ENCODE measurements at regions not wholly inside any gene's neighbourhood (a gene's known extent, or its start where the extent isn't known, plus 50 kb on each side); places are given as distances from the start of the nearest gene placed in this dataset.
"Not testable (repeated sequence)": the region's sequence is repeated elsewhere in the genome, so short reads cannot be mapped to it uniquely, and the experiment has no call there.

GRCh38 chr12:65673156-65673690, 151.1 kb upstream of the HMGA2 start:
- Mint-ChIP-seq H3K27me3 (peaks cover 38% of the 10 kb centered on the region), H3K36me3 (ENCODE audit: low read depth) (no peaks in the 10 kb centered on the region), H3K4me1 (ENCODE audit: low read depth) (peaks cover 21% of the 10 kb centered on the region), H3K9me3 (peaks cover 3% of the 10 kb centered on the region), H3K27ac (no peak overlapping the region), H3K4me3 (no peak overlapping the region)
- no peak for DNase-seq

DNA sequence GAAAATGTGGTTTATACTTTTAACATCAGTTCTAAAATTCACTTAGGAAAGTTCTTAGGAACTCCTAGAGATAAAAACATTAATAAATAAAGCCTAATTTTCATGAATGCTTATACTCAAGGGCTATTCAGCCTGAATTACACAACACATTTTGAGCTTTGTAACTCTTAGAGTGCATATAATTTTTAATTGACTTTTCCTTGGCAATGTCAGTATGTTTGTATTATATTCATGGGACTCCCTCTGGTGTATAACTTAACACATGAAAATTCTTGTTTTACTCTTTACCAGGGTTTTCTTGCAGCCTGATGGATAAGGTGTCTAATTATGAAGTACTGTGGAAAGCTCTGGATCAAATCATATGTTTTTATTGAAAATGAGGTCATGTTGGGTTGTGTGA, 150.6 kb upstream of the HMGA2 start:
- DNase-seq = no peak
- H3K27me3 Mint-ChIP-seq = peaks cover 37% of the 10 kb centered on the region
- H3K9me3 Mint-ChIP-seq = peaks cover 5% of the 10 kb centered on the region
- no peak overlapping the region for H3K27ac Mint-ChIP-seq
- peaks cover 21% of the 10 kb centered on the region for H3K4me1 Mint-ChIP-seq (ENCODE audit: low read depth)
- H3K4me3 Mint-ChIP-seq = no peak overlapping the region
- no peaks in the 10 kb centered on the region for H3K36me3 Mint-ChIP-seq (ENCODE audit: low read depth)

- Mint-ChIP-seq H3K9me3 (peaks cover 5% of the 10 kb centered on the region), H3K4me3 (no peak overlapping the region), H3K27ac (no peak overlapping the region), H3K4me1 (ENCODE audit: low read depth) (peaks cover 11% of the 10 kb centered on the region), H3K27me3 (peaks cover 33% of the 10 kb centered on the region), H3K36me3 (ENCODE audit: low read depth) (no peaks in the 10 kb centered on the region)
- DNase-seq = no peak
These were observed 149.1 kb upstream of the HMGA2 start for GRCh38 chr12:65675141-65675621.

- H3K27me3 Mint-ChIP-seq = peaks cover 27% of the 10 kb centered on the region
- H3K9me3 Mint-ChIP-seq; H3K36me3 Mint-ChIP-seq (ENCODE audit: low read depth); H3K27ac Mint-ChIP-seq; DNase-seq; H3K4me1 Mint-ChIP-seq (ENCODE audit: low read depth); H3K4me3 Mint-ChIP-seq: not testable (repeated sequence)
These were observed 146.1 kb upstream of the HMGA2 start for GRCh38 chr12:65678172-65678571.

DNA sequence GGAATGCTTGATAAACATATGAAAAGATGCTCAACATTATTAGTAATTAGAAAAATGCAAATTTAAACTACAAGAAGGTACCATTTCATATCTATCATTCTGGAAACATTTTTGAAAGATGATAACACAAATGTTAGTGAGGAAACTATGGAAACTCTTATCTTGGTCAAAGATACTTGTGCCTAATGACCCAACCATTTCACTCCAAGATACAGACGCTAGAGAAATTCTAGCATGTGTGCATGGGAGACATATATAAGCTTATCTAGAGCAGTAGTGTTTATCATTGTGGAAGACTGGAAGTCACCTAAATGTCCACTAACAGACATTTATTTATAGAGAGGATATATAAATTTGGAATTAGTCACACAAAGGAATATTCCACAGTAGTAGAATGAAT, 143.1 kb upstream of the HMGA2 start:
- Mint-ChIP-seq H3K36me3 (ENCODE audit: low read depth) (no peaks in the 10 kb centered on the region), H3K27ac (no peak overlapping the region), H3K9me3 (peaks cover 5% of the 10 kb centered on the region), H3K4me3 (no peak overlapping the region), H3K27me3 (peaks cover 18% of the 10 kb centered on the region), H3K4me1 (ENCODE audit: low read depth) (no peaks in the 10 kb centered on the region)
- no peak for DNase-seq

DNA sequence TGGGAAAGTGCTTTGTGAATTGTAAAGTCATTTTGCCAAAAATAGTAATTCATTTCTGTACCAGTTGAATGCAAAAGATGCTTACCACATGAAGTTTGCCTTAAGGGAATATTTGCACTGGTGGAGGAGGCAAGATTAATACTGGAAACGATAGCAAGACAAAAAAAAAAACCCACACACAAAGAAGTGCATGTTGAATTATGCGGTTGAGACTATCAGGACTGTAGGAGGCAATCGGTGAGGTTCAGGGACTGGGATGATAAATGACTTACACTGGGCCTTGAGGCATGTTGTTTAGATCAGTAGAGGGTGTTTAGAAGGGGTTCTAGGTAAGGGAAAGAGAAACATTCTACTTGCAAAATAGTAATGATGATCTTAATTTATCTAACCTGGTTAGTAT, 142.2 kb upstream of the HMGA2 start:
- H3K4me3 Mint-ChIP-seq = no peak overlapping the region
- DNase-seq = no peak
- no peak overlapping the region for H3K27ac Mint-ChIP-seq
- peaks cover 15% of the 10 kb centered on the region for H3K27me3 Mint-ChIP-seq
- H3K36me3 Mint-ChIP-seq (ENCODE audit: low read depth) = no peaks in the 10 kb centered on the region
- H3K4me1 Mint-ChIP-seq (ENCODE audit: low read depth) = no peaks in the 10 kb centered on the region
- peaks cover 5% of the 10 kb centered on the region for H3K9me3 Mint-ChIP-seq

- H3K27me3 Mint-ChIP-seq = peaks cover 7% of the 10 kb centered on the region
- H3K4me3 Mint-ChIP-seq = no peak overlapping the region
- H3K27ac Mint-ChIP-seq = no peak overlapping the region
- no peaks in the 10 kb centered on the region for H3K9me3 Mint-ChIP-seq
- no peaks in the 10 kb centered on the region for H3K36me3 Mint-ChIP-seq (ENCODE audit: low read depth)
- no peak for DNase-seq
- H3K4me1 Mint-ChIP-seq (ENCODE audit: low read depth) = no peaks in the 10 kb centered on the region
These were observed 139.4 kb upstream of the HMGA2 start for GRCh38 chr12:65684906-65685305.

GRCh38 chr12:65685514-65685913, 138.8 kb upstream of the HMGA2 start:
- peaks cover 7% of the 10 kb centered on the region for H3K27me3 Mint-ChIP-seq
- no peaks in the 10 kb centered on the region for H3K9me3 Mint-ChIP-seq
- H3K36me3 Mint-ChIP-seq (ENCODE audit: low read depth) = no peaks in the 10 kb centered on the region
- no peak for DNase-seq
- H3K4me1 Mint-ChIP-seq (ENCODE audit: low read depth) = no peaks in the 10 kb centered on the region
- H3K27ac Mint-ChIP-seq = no peak overlapping the region
- H3K4me3 Mint-ChIP-seq = no peak overlapping the region

GRCh38 chr12:65689508-65689907, 134.8 kb upstream of the HMGA2 start:
- no peaks in the 10 kb centered on the region for H3K4me1 Mint-ChIP-seq (ENCODE audit: low read depth)
- peaks cover 8% of the 10 kb centered on the region for H3K27me3 Mint-ChIP-seq
- DNase-seq = no peak
- H3K9me3 Mint-ChIP-seq = no peaks in the 10 kb centered on the region
- H3K36me3 Mint-ChIP-seq (ENCODE audit: low read depth) = no peaks in the 10 kb centered on the region
- no peak overlapping the region for H3K27ac Mint-ChIP-seq
- no peak overlapping the region for H3K4me3 Mint-ChIP-seq

GRCh38 chr12:65690477-65690876, 133.8 kb upstream of the HMGA2 start:
- H3K27me3 Mint-ChIP-seq = peaks cover 8% of the 10 kb centered on the region
- no peak overlapping the region for H3K4me3 Mint-ChIP-seq
- H3K27ac Mint-ChIP-seq = no peak overlapping the region
- H3K36me3 Mint-ChIP-seq (ENCODE audit: low read depth) = no peaks in the 10 kb centered on the region
- DNase-seq = no peak
- H3K9me3 Mint-ChIP-seq = no peaks in the 10 kb centered on the region
- no peaks in the 10 kb centered on the region for H3K4me1 Mint-ChIP-seq (ENCODE audit: low read depth)

GRCh38 chr12:65694130-65694529, 130.2 kb upstream of the HMGA2 start:
- H3K4me1 Mint-ChIP-seq (ENCODE audit: low read depth) = no peaks in the 10 kb centered on the region
- H3K9me3 Mint-ChIP-seq = no peaks in the 10 kb centered on the region
- H3K27me3 Mint-ChIP-seq = peaks cover 10% of the 10 kb centered on the region
- no peak overlapping the region for H3K27ac Mint-ChIP-seq
- no peak overlapping the region for H3K4me3 Mint-ChIP-seq
- DNase-seq = no peak
- no peaks in the 10 kb centered on the region for H3K36me3 Mint-ChIP-seq (ENCODE audit: low read depth)

- DNase-seq = no peak
These were observed 129.0 kb upstream of the HMGA2 start for GRCh38 chr12:65695113-65695865.

GRCh38 chr12:65696227-65696626, 128.1 kb upstream of the HMGA2 start:
- H3K4me3 Mint-ChIP-seq = no peak overlapping the region
- no peaks in the 10 kb centered on the region for H3K36me3 Mint-ChIP-seq (ENCODE audit: low read depth)
- DNase-seq = no peak
- no peak overlapping the region for H3K27ac Mint-ChIP-seq
- no peaks in the 10 kb centered on the region for H3K9me3 Mint-ChIP-seq
- peaks cover 6% of the 10 kb centered on the region for H3K27me3 Mint-ChIP-seq
- H3K4me1 Mint-ChIP-seq (ENCODE audit: low read depth) = no peaks in the 10 kb centered on the region

More at GRCh38 chr12:65695113-65695865, 129.0 kb upstream of the HMGA2 start:
- no peaks in the 10 kb centered on the region for H3K36me3 Mint-ChIP-seq (ENCODE audit: low read depth)
- H3K27ac Mint-ChIP-seq = no peak overlapping the region
- no peaks in the 10 kb centered on the region for H3K9me3 Mint-ChIP-seq
- H3K27me3 Mint-ChIP-seq = peaks cover 10% of the 10 kb centered on the region
- H3K4me1 Mint-ChIP-seq (ENCODE audit: low read depth) = no peaks in the 10 kb centered on the region
- H3K4me3 Mint-ChIP-seq = no peak overlapping the region

DNA sequence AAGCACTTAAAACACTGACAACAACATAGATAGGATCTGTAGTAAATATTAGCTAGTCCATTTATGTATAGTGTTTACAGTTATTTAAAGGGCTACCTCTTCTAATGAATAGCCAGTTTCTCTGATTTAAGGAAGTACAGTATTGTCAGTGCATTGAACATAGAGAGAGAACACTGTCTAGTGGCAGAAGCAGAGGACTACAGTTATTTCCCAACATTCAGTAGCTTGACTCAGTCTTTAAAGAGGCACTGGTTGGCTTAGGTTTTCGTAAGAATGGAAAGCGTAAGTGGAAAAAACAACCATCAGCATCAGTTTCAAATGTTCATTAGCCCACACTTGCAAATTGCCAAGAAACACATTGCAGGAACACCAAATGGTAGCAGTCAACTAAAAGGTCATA, 125.0 kb upstream of the HMGA2 start:
- peaks cover 9% of the 10 kb centered on the region for H3K27me3 Mint-ChIP-seq
- H3K27ac Mint-ChIP-seq = no peak overlapping the region
- H3K4me1 Mint-ChIP-seq (ENCODE audit: low read depth) = no peaks in the 10 kb centered on the region
- H3K36me3 Mint-ChIP-seq (ENCODE audit: low read depth) = no peaks in the 10 kb centered on the region
- no peaks in the 10 kb centered on the region for H3K9me3 Mint-ChIP-seq
- DNase-seq = no peak
- H3K4me3 Mint-ChIP-seq = no peak overlapping the region

GRCh38 chr12:65703176-65703575, 121.1 kb upstream of the HMGA2 start:
- Mint-ChIP-seq H3K36me3 (ENCODE audit: low read depth) (no peaks in the 10 kb centered on the region), H3K9me3 (peaks cover 23% of the 10 kb centered on the region), H3K4me1 (ENCODE audit: low read depth) (no peaks in the 10 kb centered on the region), H3K4me3 (no peak overlapping the region), H3K27ac (no peak overlapping the region), H3K27me3 (peaks cover 11% of the 10 kb centered on the region)
- DNase-seq = no peak
